ENCODE measurements at regions not wholly inside any gene's neighbourhood (a gene's known extent, or its start where the extent isn't known, plus 50 kb on each side); places are given as distances from the start of the nearest gene placed in this dataset.

- TF ChIP-seq CTCF (IDR thresholded peaks at IDR 0.05 in 8 of 11, conservative IDR thresholded peaks at IDR 0.05 in 3 of 11), result no peak
- no peak for TF ChIP-seq POLR2A (IDR thresholded peaks at IDR 0.05)
- TF ChIP-seq POLR2AphosphoS5 (IDR thresholded peaks at IDR 0.05), result no peak
These were observed 100.8 kb upstream of the ADPGK start for GRCh38 chr15:72884311-72884710.

All from spleen (tissue), 7 donors.